Activated CD4-positive, alpha-beta T cell treated with anti-CD3 and anti-CD28 coated beads for 48 hours (primary cell): ENCODE measurements at regions not wholly inside any gene's neighbourhood (a gene's known extent, or its start where the extent isn't known, plus 50 kb on each side); places are given as distances from the start of the nearest gene placed in this dataset.
"Not testable (repeated sequence)": the region's sequence is repeated elsewhere in the genome, so short reads cannot be mapped to it uniquely, and the experiment has no call there.

Source experiments
- DNase-seq: peaks from one replicate; pipeline ENCODE4 v3.0.0-alpha.2; 2020

GRCh38 chrX:78603908-78604307, 55.2 kb downstream of the RTL3 start:
- no peak for DNase-seq

- DNase-seq, result peak; percentile 6
Measured at GRCh38 chrX:78595901-78596502, 63.1 kb downstream of the RTL3 start.

- no peak for DNase-seq
Measured at GRCh38 chrX:78593701-78594100, 65.4 kb downstream of the RTL3 start.

GRCh38 chrX:78592030-78592429, 67.1 kb downstream of the RTL3 start:
- DNase-seq, result no peak

- no peak for DNase-seq
Measured at GRCh38 chrX:78574306-78574705, 84.8 kb downstream of the RTL3 start.

GRCh38 chrX:78573630-78574029, 85.5 kb downstream of the RTL3 start:
- no peak for DNase-seq

- no peak for DNase-seq
Measured at GRCh38 chrX:78571849-78572248, 87.3 kb downstream of the RTL3 start.

- DNase-seq, result no peak
Measured at GRCh38 chrX:78555401-78555980, 103.6 kb downstream of the RTL3 start.

- not testable (repeated sequence) for DNase-seq
Measured at GRCh38 chrX:78552628-78553027, 106.5 kb downstream of the RTL3 start.

- DNase-seq, result no peak
Measured at GRCh38 chrX:78548012-78548411, 111.1 kb downstream of the RTL3 start.

GRCh38 chrX:78545233-78545632, 113.9 kb downstream of the RTL3 start:
- no peak for DNase-seq

- DNase-seq, result no peak
Measured at GRCh38 chrX:78543281-78543680, 115.8 kb downstream of the RTL3 start.

GRCh38 chrX:78540171-78540570, 119.0 kb downstream of the RTL3 start:
- DNase-seq, result no peak

- no peak for DNase-seq
Measured at GRCh38 chrX:78534221-78534620, 124.9 kb downstream of the RTL3 start.

GRCh38 chrX:78532363-78532762, 126.8 kb downstream of the RTL3 start:
- no peak for DNase-seq

GRCh38 chrX:78527818-78528217, 131.3 kb downstream of the RTL3 start:
- no peak for DNase-seq

- peak; percentile 31 for DNase-seq
Measured at GRCh38 chrX:78527263-78527662, 131.9 kb downstream of the RTL3 start.

- DNase-seq, result no peak
Measured at GRCh38 chrX:78522601-78523000, 136.5 kb downstream of the RTL3 start.

GRCh38 chrX:78517124-78517523, 142.0 kb downstream of the RTL3 start:
- peak; percentile 54 for DNase-seq

- DNase-seq, result no peak
Measured at GRCh38 chrX:78514852-78515251, 144.3 kb downstream of the RTL3 start.

GRCh38 chrX:78513971-78514738, 145.0 kb downstream of the RTL3 start:
- no peak for DNase-seq

- no peak for DNase-seq
Measured at GRCh38 chrX:78506248-78506647, 152.9 kb downstream of the RTL3 start.

GRCh38 chrX:78496483-78496882, 162.6 kb downstream of the RTL3 start:
- DNase-seq, result no peak

- no peak for DNase-seq
Measured at GRCh38 chrX:78493180-78493579, 165.8 kb upstream of the CYSLTR1 start.
